ENCODE measurements at regions not wholly inside any gene's neighbourhood (a gene's known extent, or its start where the extent isn't known, plus 50 kb on each side); places are given as distances from the start of the nearest gene placed in this dataset.
"Not testable (repeated sequence)": the region's sequence is repeated elsewhere in the genome, so short reads cannot be mapped to it uniquely, and the experiment has no call there.

DNA sequence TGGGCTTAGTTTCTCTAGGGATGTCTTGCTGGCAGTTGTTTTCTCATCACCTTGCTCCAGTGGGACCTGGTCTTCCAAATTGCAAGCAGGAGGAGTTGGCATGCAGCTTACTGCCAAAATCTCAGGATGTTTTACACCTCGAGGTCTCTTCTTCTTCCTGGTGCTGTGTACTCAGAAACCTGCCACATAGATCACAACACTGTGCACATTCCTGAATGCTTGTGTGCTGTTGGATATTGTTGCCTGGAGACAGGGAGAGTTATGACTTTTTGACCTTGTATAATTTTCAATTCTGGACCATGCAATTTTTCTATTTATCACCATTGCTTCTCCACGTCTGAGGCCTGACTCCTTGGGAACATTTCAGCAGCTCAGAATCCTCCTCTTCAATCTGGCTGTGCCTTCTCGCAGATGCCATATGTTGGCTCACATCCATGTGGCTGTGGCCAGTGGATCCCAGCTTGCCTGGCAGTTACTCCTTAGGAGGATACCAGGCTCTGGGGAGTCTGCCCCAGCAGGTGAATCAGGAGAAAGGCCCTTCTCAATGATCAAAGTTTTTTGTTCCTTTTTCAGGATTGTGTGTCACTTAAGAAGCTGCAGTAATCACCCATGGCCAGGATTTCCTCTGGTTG, 489.3 kb downstream of the TSN start:
- DNase-seq: no peak

DNA sequence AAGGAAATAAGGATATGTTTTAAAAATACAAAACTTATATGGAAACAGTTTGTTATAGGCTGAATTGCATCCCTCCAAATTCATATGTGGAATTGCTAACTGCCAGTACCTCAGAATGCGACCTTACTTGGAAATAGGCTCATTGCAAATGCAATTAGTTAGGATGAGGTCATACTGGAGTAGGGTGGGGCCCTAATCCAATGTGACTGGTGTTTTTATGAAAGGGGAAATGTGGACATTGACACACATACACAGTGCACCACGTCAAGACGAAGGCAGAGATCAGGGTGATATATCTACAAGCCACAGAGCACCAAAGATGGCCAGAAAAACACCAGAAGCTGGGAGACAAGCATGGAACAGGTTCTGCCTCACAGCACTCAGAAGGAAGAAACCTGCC, 494.2 kb downstream of the TSN start:
- DNase-seq: no peak

GRCh38 chr2:122251158-122251557, 495.7 kb downstream of the TSN start:
- DNase-seq: no peak

GRCh38 chr2:122251566-122251965, 496.1 kb downstream of the TSN start:
- DNase-seq: no peak

DNA sequence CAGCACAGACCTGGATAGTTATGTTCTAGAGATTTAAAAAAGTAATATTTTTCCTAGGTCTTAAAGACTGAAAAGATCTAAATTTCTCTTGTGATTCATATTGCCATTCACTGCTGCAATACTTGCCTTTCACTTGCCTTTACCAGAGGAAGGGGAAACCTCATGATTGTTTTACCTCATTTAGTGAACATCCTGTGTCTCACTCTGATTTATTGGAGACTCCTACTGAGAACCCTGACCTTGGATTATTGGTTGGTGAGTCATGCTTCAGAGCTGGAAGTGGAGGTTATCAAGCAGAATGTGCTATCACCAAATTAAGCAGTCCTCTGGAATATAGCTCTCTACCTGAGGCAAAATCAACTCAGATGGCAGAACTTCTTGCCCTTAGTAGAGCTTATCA, 500.5 kb downstream of the TSN start:
- DNase-seq: no peak

GRCh38 chr2:122261911-122262310, 506.5 kb downstream of the TSN start:
- no peak for DNase-seq

- DNase-seq: no peak
Observed at GRCh38 chr2:122263746-122264145, 508.3 kb downstream of the TSN start.

GRCh38 chr2:122266636-122267035, 511.2 kb downstream of the TSN start:
- DNase-seq: no peak

DNA sequence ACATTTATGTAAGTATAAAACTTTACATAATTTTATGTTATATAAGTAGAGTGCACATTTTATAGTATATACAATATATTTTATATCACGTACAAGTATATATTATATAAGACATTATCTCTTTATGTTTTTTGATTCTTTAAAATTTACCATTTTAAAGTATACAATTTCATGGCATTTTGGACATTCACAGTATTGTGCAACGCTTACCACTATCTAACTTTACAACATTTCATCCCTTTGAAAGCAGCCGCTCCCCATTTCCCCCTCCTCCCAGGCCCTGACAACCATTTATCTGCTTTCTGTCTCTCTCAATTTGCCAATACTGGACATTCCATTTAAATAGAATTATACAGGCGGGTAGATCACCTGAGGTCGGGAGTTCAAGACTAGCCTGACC, 512.5 kb downstream of the TSN start:
- no peak for DNase-seq

DNA sequence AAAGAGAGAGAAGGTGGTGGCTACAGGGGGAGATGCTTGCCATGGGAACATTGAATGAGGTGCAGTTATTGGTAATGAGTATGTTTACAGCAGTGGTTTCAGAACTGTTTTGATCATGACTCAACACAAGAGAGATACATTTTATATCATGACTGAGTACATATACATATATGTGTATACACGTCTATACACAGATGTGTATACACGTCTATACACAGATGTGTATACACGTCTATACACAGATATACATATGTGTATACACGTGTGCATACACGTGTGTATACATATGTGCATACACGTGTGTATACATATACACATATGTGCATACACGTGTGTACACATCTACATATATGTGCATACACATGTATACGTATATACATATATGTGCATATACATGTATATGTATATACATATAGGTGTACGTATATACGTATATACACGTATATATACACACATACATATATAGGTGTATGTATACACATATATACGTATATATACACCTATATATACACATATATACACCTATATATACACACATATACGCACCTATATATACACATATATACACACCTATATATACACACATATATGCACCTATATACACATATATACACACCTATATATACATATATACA, 518.5 kb downstream of the TSN start:
- no peak for DNase-seq

DNA sequence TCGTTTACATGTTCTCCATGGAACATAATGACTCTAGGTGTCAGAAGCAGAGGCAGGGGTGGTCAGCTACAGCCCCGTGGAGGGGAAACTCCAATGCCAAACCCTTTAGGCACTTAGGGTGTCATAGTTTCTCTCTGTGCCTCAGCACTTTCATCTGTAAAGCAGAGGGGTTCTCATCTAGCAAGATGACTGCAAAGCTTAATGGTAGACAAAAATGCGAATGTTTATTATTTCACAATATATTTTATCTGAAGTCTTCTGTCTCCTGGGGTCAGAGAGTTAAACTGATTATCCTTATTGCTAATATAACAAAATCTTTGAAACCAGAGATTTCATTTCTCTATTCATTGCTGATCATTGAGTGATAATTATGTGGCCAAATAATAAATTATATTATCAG, 522.5 kb downstream of the TSN start:
- DNase-seq: no peak

GRCh38 chr2:122300758-122301157, 545.3 kb downstream of the TSN start:
- DNase-seq: no peak

DNA sequence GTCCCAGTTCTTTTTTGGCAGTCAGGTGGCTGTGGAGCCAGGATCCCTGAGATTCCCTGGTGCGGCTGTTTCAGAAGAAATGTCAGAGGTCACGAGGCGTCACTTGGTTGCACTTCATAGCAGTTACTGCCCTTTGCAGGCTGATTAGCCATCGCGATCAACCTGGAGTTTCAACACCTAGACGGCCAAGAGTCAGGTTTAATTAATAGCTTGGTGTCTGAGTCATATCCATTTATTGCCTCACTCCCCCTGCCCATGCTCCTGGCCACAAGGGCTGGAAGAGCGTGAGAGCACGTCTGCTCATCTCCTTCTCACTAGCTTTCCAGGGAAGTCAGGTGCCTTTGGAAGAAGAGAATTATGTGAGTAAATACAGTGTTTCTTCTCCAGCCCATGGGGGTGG, 552.3 kb downstream of the TSN start:
- no peak for DNase-seq

GRCh38 chr2:122315306-122315705, 559.9 kb downstream of the TSN start:
- DNase-seq: no peak

DNA sequence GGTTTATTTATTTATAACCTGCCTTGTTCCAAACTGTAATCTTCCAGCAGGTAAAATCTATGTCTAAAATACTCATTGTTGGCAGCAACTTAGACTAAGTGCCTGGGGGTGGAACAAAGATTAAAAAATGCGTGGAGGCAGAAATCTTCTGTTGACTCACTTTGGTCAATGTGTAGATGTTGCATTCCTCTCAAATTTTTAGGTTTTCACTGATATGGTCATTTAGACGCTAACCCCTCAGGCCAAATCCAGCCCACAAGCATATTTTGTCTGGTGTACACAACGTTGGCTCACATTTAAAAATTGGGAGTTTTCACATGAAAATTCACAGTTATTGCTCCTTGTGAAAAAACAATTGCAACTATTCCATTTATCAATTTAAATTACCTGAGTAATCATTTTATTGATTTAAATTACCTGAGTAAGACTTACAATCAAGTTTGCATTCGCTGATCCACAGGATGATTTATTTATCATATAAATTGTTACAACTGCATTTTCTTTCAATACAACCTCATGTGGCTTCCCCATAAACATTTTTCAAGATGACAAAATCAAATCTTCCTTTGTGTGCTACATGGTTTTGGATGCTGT, 564.2 kb downstream of the TSN start:
- DNase-seq: no peak

DNA sequence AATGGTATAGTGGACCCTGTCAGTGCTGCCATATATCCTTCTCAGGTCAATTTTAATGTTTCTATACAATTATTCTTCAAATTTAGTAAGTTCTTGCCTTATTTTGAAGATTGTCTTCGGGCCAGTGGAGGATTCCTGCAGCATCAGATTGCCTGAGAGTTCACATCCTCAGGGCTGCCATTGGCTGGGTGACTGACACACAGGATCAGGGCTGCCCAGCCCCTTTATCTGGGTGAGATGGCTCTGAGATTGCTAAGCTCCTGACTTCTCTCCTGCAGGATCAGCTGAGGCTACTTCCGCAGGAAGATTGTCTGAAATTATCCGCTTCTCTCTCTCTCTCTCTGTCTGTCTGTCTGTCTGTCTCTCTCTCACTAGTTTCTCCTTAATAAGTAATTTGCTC, 567.4 kb downstream of the TSN start:
- DNase-seq: no peak

DNA sequence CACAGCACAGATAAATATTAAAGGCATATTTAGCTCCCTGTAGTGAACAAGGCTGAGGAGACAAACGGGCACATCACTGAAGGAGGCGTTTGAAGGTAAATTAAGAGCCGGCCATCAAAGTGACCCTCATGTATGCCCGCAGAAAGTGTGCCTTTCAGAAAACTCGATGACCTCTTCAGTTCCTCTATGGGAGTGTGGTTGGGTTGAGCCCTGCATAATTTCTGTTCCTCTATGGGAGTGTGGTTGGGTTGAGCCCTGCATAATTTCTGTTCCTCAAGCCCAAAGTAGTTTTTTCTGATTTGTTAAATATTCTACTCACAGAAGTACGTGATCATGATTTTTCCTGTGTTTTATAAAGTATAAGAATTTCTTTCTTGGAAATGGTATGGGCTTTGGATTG, 568.5 kb downstream of the TSN start:
- no peak for DNase-seq

DNA sequence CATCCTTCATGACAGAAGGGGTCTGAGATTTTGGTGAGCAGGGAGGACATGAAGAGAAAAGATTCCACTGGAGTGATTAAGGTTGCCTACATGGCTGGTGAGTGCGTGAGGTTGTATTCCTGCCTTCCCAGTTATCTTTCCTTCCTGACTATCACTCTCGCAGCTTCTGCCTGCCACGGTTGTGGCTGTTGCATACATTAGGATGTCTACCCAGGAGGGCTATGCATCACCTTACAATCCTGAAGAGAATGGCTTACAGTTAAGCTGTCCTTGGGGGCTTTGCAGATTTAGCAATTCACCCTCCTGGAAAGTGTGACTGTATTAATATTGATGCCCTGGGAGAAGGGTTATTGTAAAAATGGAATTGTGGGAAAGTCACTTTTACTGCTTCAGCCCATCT, 571.0 kb downstream of the TSN start:
- DNase-seq: no peak

GRCh38 chr2:122328816-122329215, 573.4 kb downstream of the TSN start:
- no peak for DNase-seq

GRCh38 chr2:122329278-122329677, 573.8 kb downstream of the TSN start:
- no peak for DNase-seq

- DNase-seq: no peak
Observed at GRCh38 chr2:122333932-122334331, 578.5 kb downstream of the TSN start.

DNA sequence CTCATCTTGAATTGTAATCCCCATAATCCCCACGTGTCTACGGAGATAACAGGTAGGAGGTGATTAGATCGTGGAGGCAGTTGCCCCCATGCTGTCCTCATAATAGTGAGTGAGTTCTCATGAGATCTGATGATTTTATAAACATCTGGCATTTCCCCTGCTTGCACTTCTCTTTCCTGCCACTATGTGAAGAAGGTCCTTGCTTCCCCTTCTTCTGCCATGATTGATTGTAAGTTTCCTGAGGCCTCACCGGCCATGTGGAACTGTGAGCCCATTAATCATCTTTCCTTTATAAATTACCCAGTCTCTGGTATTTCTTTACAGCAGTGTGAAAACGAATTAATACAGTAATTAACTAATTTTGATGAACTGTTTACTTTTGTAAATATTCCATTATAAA, 582.5 kb downstream of the TSN start:
- no peak for DNase-seq

GRCh38 chr2:122340246-122340645, 584.8 kb downstream of the TSN start:
- DNase-seq: peak in 1 of 2 experiments; percentile 5

DNA sequence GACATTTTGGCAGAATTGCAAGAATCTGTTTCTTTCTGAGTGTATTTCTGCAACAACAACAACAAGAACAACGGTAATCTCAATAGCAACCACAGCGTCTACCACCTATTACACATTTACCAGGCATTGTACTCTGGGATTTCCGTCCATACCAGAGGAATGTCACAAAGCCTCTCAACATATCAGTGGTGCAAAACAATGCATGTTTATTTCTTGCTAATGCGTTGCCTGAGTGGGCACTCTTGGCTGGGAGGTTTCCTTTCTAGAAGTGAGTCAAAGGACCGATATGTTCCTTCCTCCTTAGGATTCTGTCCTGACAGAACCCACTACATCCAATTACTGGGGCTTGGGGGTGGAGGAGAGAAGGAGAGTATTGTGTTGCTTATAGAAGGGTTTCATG, 585.6 kb downstream of the TSN start:
- no peak for DNase-seq

DNA sequence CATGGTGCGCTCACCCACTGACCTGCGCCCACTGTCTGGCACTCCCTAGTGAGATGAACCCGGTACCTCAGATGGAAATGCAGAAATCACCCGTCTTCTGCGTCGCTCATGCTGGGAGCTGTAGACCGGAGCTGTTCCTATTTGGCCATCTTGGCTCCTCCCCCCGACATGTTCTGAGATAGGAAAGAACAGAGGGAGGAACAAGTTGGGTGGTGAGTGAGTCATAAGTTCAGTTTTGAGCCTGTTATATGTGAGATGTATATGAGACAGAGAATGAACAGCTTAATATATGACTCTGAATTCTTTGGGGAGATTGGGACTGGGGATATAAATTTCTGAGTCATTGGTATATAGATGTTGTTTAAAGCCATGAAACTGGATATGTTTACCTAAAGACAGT, 596.7 kb downstream of the TSN start:
- DNase-seq: not testable (repeated sequence)

Measured in NCI-H187 (cell line).